ENCODE measurements at regions not wholly inside any gene's neighbourhood (a gene's known extent, or its start where the extent isn't known, plus 50 kb on each side); places are given as distances from the start of the nearest gene placed in this dataset.

DNA sequence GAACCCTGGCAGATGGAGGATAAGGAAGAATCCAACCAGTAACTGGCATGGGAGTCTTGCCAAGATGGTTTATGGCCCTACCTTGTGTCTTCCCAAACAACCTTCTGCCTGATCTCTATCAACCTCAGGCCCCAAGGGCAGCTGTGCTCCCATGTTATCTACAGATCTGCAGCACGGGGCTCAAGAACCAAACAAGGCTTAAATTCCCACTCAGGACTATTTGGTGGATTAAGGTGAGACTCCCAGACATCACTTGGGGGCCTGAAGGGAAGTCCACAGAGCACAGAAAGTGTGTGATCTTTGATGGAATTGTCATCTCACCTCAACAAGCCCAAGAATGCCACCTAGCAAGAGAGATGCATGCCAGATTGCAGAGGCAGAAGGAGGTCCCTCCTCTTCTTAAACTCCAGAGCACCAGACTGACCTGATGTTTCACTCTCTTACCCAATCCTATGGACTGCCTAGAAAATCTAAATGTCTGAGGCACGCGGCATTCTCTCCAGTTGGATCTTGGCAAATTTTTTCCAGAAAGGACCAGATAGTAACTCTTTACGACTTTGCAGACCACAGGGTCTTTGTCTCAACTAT is 759.5 kb upstream of the TBX3 start:
- TF ChIP-seq, protein P1, sequence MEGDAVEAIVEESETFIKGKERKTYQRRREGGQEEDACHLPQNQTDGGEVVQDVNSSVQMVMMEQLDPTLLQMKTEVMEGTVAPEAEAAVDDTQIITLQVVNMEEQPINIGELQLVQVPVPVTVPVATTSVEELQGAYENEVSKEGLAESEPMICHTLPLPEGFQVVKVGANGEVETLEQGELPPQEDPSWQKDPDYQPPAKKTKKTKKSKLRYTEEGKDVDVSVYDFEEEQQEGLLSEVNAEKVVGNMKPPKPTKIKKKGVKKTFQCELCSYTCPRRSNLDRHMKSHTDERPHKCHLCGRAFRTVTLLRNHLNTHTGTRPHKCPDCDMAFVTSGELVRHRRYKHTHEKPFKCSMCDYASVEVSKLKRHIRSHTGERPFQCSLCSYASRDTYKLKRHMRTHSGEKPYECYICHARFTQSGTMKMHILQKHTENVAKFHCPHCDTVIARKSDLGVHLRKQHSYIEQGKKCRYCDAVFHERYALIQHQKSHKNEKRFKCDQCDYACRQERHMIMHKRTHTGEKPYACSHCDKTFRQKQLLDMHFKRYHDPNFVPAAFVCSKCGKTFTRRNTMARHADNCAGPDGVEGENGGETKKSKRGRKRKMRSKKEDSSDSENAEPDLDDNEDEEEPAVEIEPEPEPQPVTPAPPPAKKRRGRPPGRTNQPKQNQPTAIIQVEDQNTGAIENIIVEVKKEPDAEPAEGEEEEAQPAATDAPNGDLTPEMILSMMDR (IDR thresholded peaks at IDR 0.05) = no peak
- TF ChIP-seq EZH2 (IDR thresholded peaks at IDR 0.05) (no peak), EZH2phosphoT487 (IDR thresholded peaks at IDR 0.05) (no peak)
